Endodermal cell (in vitro differentiated cells): ENCODE measurements at regions not wholly inside any gene's neighbourhood (a gene's known extent, or its start where the extent isn't known, plus 50 kb on each side); places are given as distances from the start of the nearest gene placed in this dataset.

Source experiments
- DNase-seq: peaks from one replicate; pipeline ENCODE4 v3.0.0-alpha.2; 2017
- H3K27ac ChIP-seq: 2 replicates; pipeline ENCODE4 v1.5.1; 2013; ENCODE audit warnings: mild to moderate bottlenecking, low read depth, low read length, moderate library complexity
- H3K27me3 ChIP-seq: 2 replicates; pipeline ENCODE4 v1.6.1; 2013; ENCODE audit warnings: mild to moderate bottlenecking, low read length, moderate library complexity; ENCODE audit not compliant: insufficient read depth, control insufficient read depth, poor library complexity, severe bottlenecking
- H3K36me3 ChIP-seq: 2 replicates; pipeline ENCODE4 v1.7.0; 2013; ENCODE audit warnings: mild to moderate bottlenecking, low read length, moderate library complexity; ENCODE audit not compliant: control insufficient read depth, insufficient read depth
- H3K4me1 ChIP-seq: one replicate; pipeline ENCODE4 v1.7.0; 2013; ENCODE audit warnings: low read length; ENCODE audit not compliant: control insufficient read depth, insufficient read depth
- H3K4me3 ChIP-seq: 2 replicates; pipeline ENCODE4 v1.5.1; 2013; ENCODE audit warnings: mild to moderate bottlenecking, low read length, moderate library complexity
- H3K9ac ChIP-seq: 2 replicates; pipeline ENCODE4 v1.6.1; 2013; ENCODE audit warnings: mild to moderate bottlenecking, low read length, moderate library complexity; ENCODE audit not compliant: poor library complexity, severe bottlenecking; ENCODE audit errors: extremely low read depth
- H3K9me3 ChIP-seq: 2 replicates; pipeline ENCODE4 v1.6.1; 2013; ENCODE audit warnings: mild to moderate bottlenecking, low read length, moderate library complexity; ENCODE audit not compliant: control insufficient read depth
- H3K27ac Mint-ChIP-seq: 2 replicates; pipeline ENCODE4 v1.8.0; 2020; ENCODE audit warnings: mixed read lengths
- H3K27me3 Mint-ChIP-seq: 2 replicates; pipeline ENCODE4 v1.8.0; 2021; ENCODE audit warnings: mild to moderate bottlenecking, mixed read lengths; ENCODE audit not compliant: insufficient read depth
- H3K36me3 Mint-ChIP-seq: 2 replicates; pipeline ENCODE4 v1.8.0; 2020; ENCODE audit warnings: low read depth, mixed read lengths
- H3K4me1 Mint-ChIP-seq: 2 replicates; pipeline ENCODE4 v1.8.0; 2020; ENCODE audit warnings: mixed read lengths
- H3K4me3 Mint-ChIP-seq: 2 replicates; pipeline ENCODE4 v1.8.0; 2020; ENCODE audit warnings: mild to moderate bottlenecking, moderate library complexity, mixed read lengths
- H3K9me3 Mint-ChIP-seq: 2 replicates; pipeline ENCODE4 v1.8.0; 2020; ENCODE audit warnings: mild to moderate bottlenecking, mixed read lengths
- WGBS, 2 experiments: methylation state at CpG; one replicate each; pipeline versions ENCODE4 v1.1.5 to v1.1.7; 2013; ENCODE audit warnings: missing lambda C conversion rate in 2 of 2, mixed read lengths in 1 of 2; ENCODE audit not compliant: insufficient coverage in 1 of 2, insufficient read length in 1 of 2; 5-methylcytosine and 5-hydroxymethylcytosine counted together
- TF ChIP-seq, protein P1 (sequence below): fragments of 200-600 bp; sonication (generic); conservative IDR thresholded peaks from 2 replicates; pipeline ENCODE4 v1.5.0; 2021; ENCODE audit warnings: antibody characterized with exemption, mild to moderate bottlenecking

DNA sequence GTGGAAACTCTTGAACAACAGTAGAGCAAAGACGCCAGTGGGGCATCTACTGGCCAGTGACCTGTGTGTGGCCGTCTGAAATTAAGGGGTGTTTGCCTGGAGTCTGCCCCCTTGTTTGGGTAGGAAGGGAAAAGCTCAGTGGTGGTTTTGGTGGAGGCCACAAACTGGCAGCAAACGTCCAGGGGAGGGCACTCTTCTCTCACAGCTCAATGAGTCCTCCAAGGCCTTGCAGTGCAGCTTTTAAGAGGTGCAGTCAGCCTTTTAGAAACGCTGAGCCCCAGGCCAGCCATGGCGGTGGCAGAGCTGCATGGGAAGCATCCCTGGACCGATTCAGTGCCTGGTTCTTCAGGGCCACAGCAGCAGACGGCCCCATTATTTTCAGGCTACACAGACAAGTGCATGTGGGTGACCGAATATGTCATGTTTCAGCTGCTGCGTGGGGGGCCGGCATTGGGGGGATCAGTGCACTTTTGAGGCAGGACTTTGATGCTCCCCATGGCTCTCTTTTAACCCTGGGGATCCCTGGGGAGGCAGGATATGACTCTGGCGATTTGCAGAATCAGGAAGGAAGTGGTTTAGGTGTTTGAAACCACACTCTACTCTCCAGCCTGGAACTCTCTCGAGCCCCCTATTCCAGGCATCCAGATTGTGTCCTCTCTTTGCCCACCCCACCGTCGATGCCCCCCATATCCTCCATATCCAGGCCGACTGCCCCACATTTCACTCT lies 414.0 kb downstream of the PRDM2 start:
- no peak overlapping the region for H3K9ac ChIP-seq
- H3K36me3 ChIP-seq = no peaks in the 10 kb centered on the region
- Mint-ChIP-seq H3K36me3 (no peaks in the 10 kb centered on the region), H3K9me3 (peaks cover 18% of the 10 kb centered on the region), H3K27me3 (peaks cover 5% of the 10 kb centered on the region), H3K4me1 (no peaks in the 10 kb centered on the region), H3K4me3 (no peak overlapping the region), H3K27ac (no peak overlapping the region)
- peaks cover 7% of the 10 kb centered on the region for H3K9me3 ChIP-seq
- peak; percentile 92 for DNase-seq
- no peaks in the 10 kb centered on the region for H3K4me1 ChIP-seq
- no peak overlapping the region for H3K27ac ChIP-seq
- 56 to 64% methylated on average over 7 to 15 of the region's 15 CpGs for WGBS, 2 experiments
- H3K4me3 ChIP-seq = no peak overlapping the region
- peaks cover 13% of the 10 kb centered on the region for H3K27me3 ChIP-seq
- TF ChIP-seq, protein P1, sequence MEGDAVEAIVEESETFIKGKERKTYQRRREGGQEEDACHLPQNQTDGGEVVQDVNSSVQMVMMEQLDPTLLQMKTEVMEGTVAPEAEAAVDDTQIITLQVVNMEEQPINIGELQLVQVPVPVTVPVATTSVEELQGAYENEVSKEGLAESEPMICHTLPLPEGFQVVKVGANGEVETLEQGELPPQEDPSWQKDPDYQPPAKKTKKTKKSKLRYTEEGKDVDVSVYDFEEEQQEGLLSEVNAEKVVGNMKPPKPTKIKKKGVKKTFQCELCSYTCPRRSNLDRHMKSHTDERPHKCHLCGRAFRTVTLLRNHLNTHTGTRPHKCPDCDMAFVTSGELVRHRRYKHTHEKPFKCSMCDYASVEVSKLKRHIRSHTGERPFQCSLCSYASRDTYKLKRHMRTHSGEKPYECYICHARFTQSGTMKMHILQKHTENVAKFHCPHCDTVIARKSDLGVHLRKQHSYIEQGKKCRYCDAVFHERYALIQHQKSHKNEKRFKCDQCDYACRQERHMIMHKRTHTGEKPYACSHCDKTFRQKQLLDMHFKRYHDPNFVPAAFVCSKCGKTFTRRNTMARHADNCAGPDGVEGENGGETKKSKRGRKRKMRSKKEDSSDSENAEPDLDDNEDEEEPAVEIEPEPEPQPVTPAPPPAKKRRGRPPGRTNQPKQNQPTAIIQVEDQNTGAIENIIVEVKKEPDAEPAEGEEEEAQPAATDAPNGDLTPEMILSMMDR = peak; percentile 85

DNA sequence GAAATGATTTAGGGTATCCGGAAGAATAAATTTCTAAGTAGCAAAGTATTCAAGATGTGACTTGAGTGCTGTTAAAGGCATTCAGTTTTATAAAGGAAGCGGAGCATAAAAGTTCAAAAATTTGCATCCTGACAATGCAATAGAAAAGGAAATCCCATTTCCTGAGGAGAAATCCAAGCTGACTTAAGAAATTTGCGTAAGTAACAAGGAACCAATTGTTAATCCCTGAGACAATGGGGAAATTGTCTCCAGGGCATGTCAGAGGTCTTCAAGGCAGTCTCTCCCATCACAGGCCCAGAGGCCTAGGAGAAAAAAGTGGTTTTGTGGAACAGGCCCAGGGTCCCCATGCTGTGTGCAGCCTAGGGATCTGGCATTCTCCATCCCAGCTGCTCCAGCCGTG lies 416.0 kb downstream of the PRDM2 start:
- TF ChIP-seq, protein P1 = no peak
- Histone ChIP-seq H3K9ac (no peak overlapping the region), H3K9me3 (peaks cover 7% of the 10 kb centered on the region), H3K4me3 (no peak overlapping the region), H3K27ac (no peak overlapping the region), H3K27me3 (peaks cover 13% of the 10 kb centered on the region), H3K36me3 (no peaks in the 10 kb centered on the region), H3K4me1 (no peaks in the 10 kb centered on the region)
- Mint-ChIP-seq H3K27ac (no peak overlapping the region), H3K9me3 (peaks cover 30% of the 10 kb centered on the region), H3K4me1 (no peaks in the 10 kb centered on the region), H3K4me3 (no peak overlapping the region), H3K36me3 (no peaks in the 10 kb centered on the region), H3K27me3 (peaks cover 5% of the 10 kb centered on the region)
- no peak for DNase-seq
- 94 to 97% methylated on average over 4 of the region's 4 CpGs for WGBS, 2 experiments

DNA sequence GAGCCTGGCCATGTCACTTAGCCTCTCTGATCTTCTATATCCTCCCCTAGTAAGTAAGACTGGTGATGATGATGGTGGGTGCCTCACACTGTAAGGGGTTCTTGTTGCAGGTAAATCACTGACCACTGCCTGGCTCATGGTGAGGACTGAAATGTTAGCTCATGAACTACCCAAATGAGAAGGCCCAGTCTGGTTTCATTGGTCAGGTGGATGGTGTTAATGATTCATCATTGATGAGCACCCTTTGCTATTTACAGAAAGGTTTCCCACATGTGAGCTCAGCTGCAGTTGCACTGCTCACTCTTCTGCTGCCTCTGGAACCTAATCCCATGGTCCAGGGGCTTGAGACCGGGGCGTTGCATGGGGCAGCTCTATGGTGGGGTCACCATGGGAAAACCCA lies 417.7 kb downstream of the PRDM2 start:
- 87 to 100% methylated on average over 2 of the region's 2 CpGs for WGBS, 2 experiments
- Mint-ChIP-seq H3K4me3 (no peak overlapping the region), H3K36me3 (no peaks in the 10 kb centered on the region), H3K9me3 (peaks cover 30% of the 10 kb centered on the region), H3K27me3 (peaks cover 8% of the 10 kb centered on the region), H3K4me1 (no peaks in the 10 kb centered on the region), H3K27ac (no peak overlapping the region)
- Histone ChIP-seq H3K27me3 (peaks cover 14% of the 10 kb centered on the region), H3K36me3 (no peaks in the 10 kb centered on the region), H3K9ac (no peak overlapping the region), H3K4me1 (no peaks in the 10 kb centered on the region), H3K27ac (no peak overlapping the region), H3K4me3 (no peak overlapping the region), H3K9me3 (peaks cover 7% of the 10 kb centered on the region)
- DNase-seq = no peak
- TF ChIP-seq, protein P1 = no peak
